CD14-positive monocyte (primary cell): ENCODE measurements at regions not wholly inside any gene's neighbourhood (a gene's known extent, or its start where the extent isn't known, plus 50 kb on each side); places are given as distances from the start of the nearest gene placed in this dataset.

Experiments
- DNase-seq, 3 donors: peaks; one replicate each; pipeline ENCODE4 v3.0.0-alpha.2; 2011 to 2022
- H2AFZ ChIP-seq: 2 replicates; pipeline ENCODE4 v1.6.0; 2012; ENCODE audit warnings: mild to moderate bottlenecking, low read depth, low read length, inconsistent platforms; ENCODE audit not compliant: insufficient read depth, poor library complexity, severe bottlenecking
- H3K27ac ChIP-seq, 2 donors: 1 replicate in 1 of 2; 2 replicates in 1 of 2; pipeline ENCODE4 v1.5.1; 2012 to 2013; ENCODE audit warnings: low read length in 2 of 2, control low read depth in 1 of 2, inconsistent platforms in 1 of 2, low read depth in 1 of 2, mild to moderate bottlenecking in 1 of 2
- H3K27me3 ChIP-seq, 2 donors: one replicate each; pipeline versions ENCODE4 v1.6.0 to v1.6.1; 2011 to 2013; ENCODE audit warnings: low read length in 2 of 2; ENCODE audit not compliant: control insufficient read depth in 2 of 2, insufficient read depth in 2 of 2
- H3K36me3 ChIP-seq, 2 donors: replicated peaks in 1 of 2; 1 replicate in 1 of 2; 2 replicates in 1 of 2; pipeline versions ENCODE4 v1.5.1 to v1.6.1; 2012 to 2013; ENCODE audit warnings: low read length in 2 of 2, control low read depth in 1 of 2, inconsistent platforms in 1 of 2, mild to moderate bottlenecking in 1 of 2; ENCODE audit not compliant: insufficient read depth in 2 of 2, control insufficient read depth in 1 of 2
- H3K4me1 ChIP-seq, 2 donors: 1 replicate in 1 of 2; 2 replicates in 1 of 2; pipeline versions ENCODE4 v1.5.1 to v1.6.1; 2012 to 2013; ENCODE audit warnings: low read length in 2 of 2, control low read depth in 1 of 2, inconsistent platforms in 1 of 2, mild to moderate bottlenecking in 1 of 2, moderate library complexity in 1 of 2; ENCODE audit not compliant: insufficient read depth in 2 of 2, control insufficient read depth in 1 of 2
- H3K4me2 ChIP-seq: replicated peaks from 2 replicates; pipeline ENCODE3; 2012; ENCODE audit warnings: low read length, moderate library complexity, mild to moderate bottlenecking; ENCODE audit not compliant: poor library complexity, severe bottlenecking; ENCODE audit errors: extremely low read depth
- H3K4me3 ChIP-seq, 3 experiments: fragments of 200-600 bp in 1 of 3; sonication (generic) in 1 of 3; replicated peaks in 1 of 3; 1 replicate in 2 of 3; 2 replicates in 1 of 3; pipeline ENCODE4 v1.5.1; 2011 to 2013; ENCODE audit warnings: low read length in 3 of 3, mild to moderate bottlenecking in 3 of 3, control low read depth in 2 of 3, low read depth in 2 of 3, inconsistent platforms in 1 of 3, moderate library complexity in 1 of 3
- H3K79me2 ChIP-seq: 2 replicates; pipeline ENCODE4 v1.6.0; 2012; ENCODE audit warnings: mild to moderate bottlenecking, control low read depth, inconsistent platforms, low read length, moderate library complexity; ENCODE audit not compliant: insufficient read depth
- H3K9ac ChIP-seq: 2 replicates; pipeline ENCODE4 v1.6.0; 2017; ENCODE audit warnings: low read length, mild to moderate bottlenecking; ENCODE audit not compliant: insufficient read depth, poor library complexity, severe bottlenecking
- H3K9me3 ChIP-seq, 2 donors: replicated peaks in 1 of 2; 1 replicate in 1 of 2; 2 replicates in 1 of 2; pipeline versions ENCODE4 v1.5.1 to v1.6.1; 2012 to 2013; ENCODE audit warnings: low read length in 2 of 2, control low read depth in 1 of 2; ENCODE audit not compliant: control insufficient read depth in 1 of 2, insufficient read depth in 1 of 2
- H4K20me1 ChIP-seq: 2 replicates; pipeline ENCODE4 v1.6.0; 2012; ENCODE audit warnings: mild to moderate bottlenecking, low read length, control low read depth, moderate library complexity; ENCODE audit not compliant: insufficient read depth
- H3K27ac Mint-ChIP-seq, 7 donors: one replicate each; pipeline ENCODE4 v1.8.0; 2020; ENCODE audit warnings: mild to moderate bottlenecking in 7 of 7, mixed read lengths in 7 of 7, moderate library complexity in 6 of 7, inconsistent platforms in 2 of 7
- H3K27me3 Mint-ChIP-seq, 3 donors: one replicate each; pipeline ENCODE4 v1.8.0; 2021 to 2022; ENCODE audit warnings: low read depth in 3 of 3, mild to moderate bottlenecking in 3 of 3, mixed read lengths in 3 of 3, moderate library complexity in 3 of 3, inconsistent platforms in 1 of 3
- H3K36me3 Mint-ChIP-seq, 2 donors: one replicate each; pipeline ENCODE4 v1.8.0; 2020; ENCODE audit warnings: mixed read lengths in 2 of 2, inconsistent platforms in 1 of 2, mild to moderate bottlenecking in 1 of 2
- H3K4me1 Mint-ChIP-seq: one replicate; pipeline ENCODE4 v1.8.0; 2020; ENCODE audit warnings: mild to moderate bottlenecking, mixed read lengths
- H3K4me3 Mint-ChIP-seq, 2 donors: one replicate each; pipeline ENCODE4 v1.8.0; 2020; ENCODE audit warnings: mild to moderate bottlenecking in 2 of 2, mixed read lengths in 2 of 2, moderate library complexity in 1 of 2
- H3K9me3 Mint-ChIP-seq, 7 donors: one replicate each; pipeline ENCODE4 v1.8.0; 2020 to 2022; ENCODE audit warnings: mixed read lengths in 7 of 7, mild to moderate bottlenecking in 6 of 7, moderate library complexity in 6 of 7, inconsistent platforms in 2 of 7
- CTCF ChIP-seq: fragments of 200-600 bp; IDR thresholded peaks from one replicate; pipeline ENCODE4 v1.8.0; 2022; ENCODE audit warnings: antibody characterized with exemption, mild to moderate bottlenecking
- WGBS: methylation state at CpG from one replicate; pipeline ENCODE4 v1.1.5; 2013; ENCODE audit warnings: missing lambda C conversion rate; ENCODE audit not compliant: insufficient coverage; 5-methylcytosine and 5-hydroxymethylcytosine counted together
- intact Hi-C, 2 donors: fragments of 100-400 bp; cut with micrococcal nuclease; formaldehyde crosslinking; loops; one replicate each; pipeline versions ENCODE4 v1.15.0 to v1.15.1; 2023

GRCh38 chr9:31536471-31536870, 848.0 kb upstream of the ACO1 start:
- Histone ChIP-seq H3K27ac (no peak overlapping the region), H3K4me3 (no peak overlapping the region), H3K27me3 (no peaks in the 10 kb centered on the region), H3K9ac (no peak overlapping the region), H3K9me3 (peaks cover 5% of the 10 kb centered on the region in 2 donors), H3K79me2 (no peaks in the 10 kb centered on the region), H3K36me3 (no peaks in the 10 kb centered on the region), H3K4me1 (no peaks in the 10 kb centered on the region), H2AFZ (no peak overlapping the region), H3K4me2 (no peak overlapping the region), H4K20me1 (no peaks in the 10 kb centered on the region)
- Mint-ChIP-seq H3K36me3 (no peaks in the 10 kb centered on the region), H3K4me3 (no peak overlapping the region), H3K27ac (no peak overlapping the region), H3K9me3 (peaks cover 0 to 3% (median 0%) of the 10 kb centered on the region in 7 donors), H3K27me3 (no peaks in the 10 kb centered on the region), H3K4me1 (no peaks in the 10 kb centered on the region)
- no peak for DNase-seq
- no peak for TF ChIP-seq CTCF
- no CpG with 5 or more reads among the region's 4 CpGs for WGBS
- intact Hi-C loops: loop anchor here in 1 of 2 donors (10.0 kb wide), 1 partner anchor 328 kb away; no protein-coding TSS in a partner anchor

- H3K4me2 ChIP-seq: no peak overlapping the region
- intact Hi-C loops: no loop called here
These were observed 842.6 kb upstream of the ACO1 start for GRCh38 chr9:31541721-31542281.

More at GRCh38 chr9:31541721-31542281, 842.6 kb upstream of the ACO1 start:
- H3K9me3 Mint-ChIP-seq: peaks cover 0 to 3% (median 0%) of the 10 kb centered on the region in 7 donors
- H3K4me3 Mint-ChIP-seq: no peak overlapping the region
- no peak overlapping the region for H2AFZ ChIP-seq
- H3K36me3 Mint-ChIP-seq: no peaks in the 10 kb centered on the region
- no CpG with 5 or more reads among the region's 4 CpGs for WGBS
- H3K36me3 ChIP-seq: no peaks in the 10 kb centered on the region
- H3K27ac Mint-ChIP-seq: no peak overlapping the region
- H3K9ac ChIP-seq: no peak overlapping the region
- H3K4me3 ChIP-seq: no peak overlapping the region
- DNase-seq: no peak
- H3K4me1 Mint-ChIP-seq: no peaks in the 10 kb centered on the region
- TF ChIP-seq CTCF: no peak
- H3K79me2 ChIP-seq: no peaks in the 10 kb centered on the region
- H4K20me1 ChIP-seq: no peaks in the 10 kb centered on the region
- H3K9me3 ChIP-seq: no peaks in the 10 kb centered on the region
- no peaks in the 10 kb centered on the region for H3K4me1 ChIP-seq
- peaks cover 1 to 3% (median 2%) of the 10 kb centered on the region in 3 donors for H3K27me3 Mint-ChIP-seq
- no peaks in the 10 kb centered on the region for H3K27me3 ChIP-seq
- no peak overlapping the region for H3K27ac ChIP-seq
